Neural cell (in vitro differentiated cells): ENCODE measurements at regions not wholly inside any gene's neighbourhood (a gene's known extent, or its start where the extent isn't known, plus 50 kb on each side); places are given as distances from the start of the nearest gene placed in this dataset.
A peak's percentile ranks its signal among the peaks of the same experiment; 100 is the strongest.

Experiments used
- EP300 ChIP-seq: fragments of 450-650 bp; conservative IDR thresholded peaks from 2 replicates; pipeline ENCODE4 v1.6.1; 2014; ENCODE audit warnings: antibody characterized with exemption, mild to moderate bottlenecking, moderate library complexity; ENCODE audit not compliant: poor library complexity, severe bottlenecking
- EZH2 ChIP-seq: fragments of 200-600, 300-800 bp; shearing (Covaris generic), sonication (generic); IDR thresholded peaks from 2 replicates; pipeline ENCODE4 v1.6.1; 2014; ENCODE audit warnings: antibody characterized with exemption, low read length, borderline replicate concordance, mild to moderate bottlenecking; ENCODE audit not compliant: insufficient read depth, poor library complexity, severe bottlenecking
- POLR2AphosphoS5 ChIP-seq: IDR thresholded peaks from 2 replicates; pipeline ENCODE4 v1.6.1; 2012
- TAF1 ChIP-seq: IDR thresholded peaks from 2 replicates; pipeline ENCODE4 v1.6.1; 2012; ENCODE audit warnings: low read depth
- TF ChIP-seq, protein P1 (sequence below): fragments of 450-650 bp; IDR thresholded peaks from 2 replicates; pipeline ENCODE4 v1.5.1; 2014; ENCODE audit warnings: antibody characterized with exemption, mild to moderate bottlenecking, moderate library complexity; ENCODE audit not compliant: poor library complexity, severe bottlenecking

GRCh38 chr18:76620321-76621170 is 125.5 kb upstream of the ZNF516 start:
- TF ChIP-seq, protein P1, sequence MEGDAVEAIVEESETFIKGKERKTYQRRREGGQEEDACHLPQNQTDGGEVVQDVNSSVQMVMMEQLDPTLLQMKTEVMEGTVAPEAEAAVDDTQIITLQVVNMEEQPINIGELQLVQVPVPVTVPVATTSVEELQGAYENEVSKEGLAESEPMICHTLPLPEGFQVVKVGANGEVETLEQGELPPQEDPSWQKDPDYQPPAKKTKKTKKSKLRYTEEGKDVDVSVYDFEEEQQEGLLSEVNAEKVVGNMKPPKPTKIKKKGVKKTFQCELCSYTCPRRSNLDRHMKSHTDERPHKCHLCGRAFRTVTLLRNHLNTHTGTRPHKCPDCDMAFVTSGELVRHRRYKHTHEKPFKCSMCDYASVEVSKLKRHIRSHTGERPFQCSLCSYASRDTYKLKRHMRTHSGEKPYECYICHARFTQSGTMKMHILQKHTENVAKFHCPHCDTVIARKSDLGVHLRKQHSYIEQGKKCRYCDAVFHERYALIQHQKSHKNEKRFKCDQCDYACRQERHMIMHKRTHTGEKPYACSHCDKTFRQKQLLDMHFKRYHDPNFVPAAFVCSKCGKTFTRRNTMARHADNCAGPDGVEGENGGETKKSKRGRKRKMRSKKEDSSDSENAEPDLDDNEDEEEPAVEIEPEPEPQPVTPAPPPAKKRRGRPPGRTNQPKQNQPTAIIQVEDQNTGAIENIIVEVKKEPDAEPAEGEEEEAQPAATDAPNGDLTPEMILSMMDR = peak; percentile 55
- TF ChIP-seq EZH2 (no peak), TAF1 (no peak), POLR2AphosphoS5 (no peak), EP300 (no peak)
